ENCODE measurements at regions not wholly inside any gene's neighbourhood (a gene's known extent, or its start where the extent isn't known, plus 50 kb on each side); places are given as distances from the start of the nearest gene placed in this dataset.

- no peak for TF ChIP-seq CTCF (IDR thresholded peaks at IDR 0.05; ENCODE audit: borderline replicate concordance, control extremely low read depth, extremely low read depth, insufficient read depth, missing control alignments)
- in situ Hi-C loops (cut with MboI; ENCODE audit: low sequenced_read_pairs, unreplicated experiment), result no loop called here
- DNase-seq (ENCODE audit: low spot score), result no peak
These were observed 339.7 kb upstream of the HS3ST1 start for GRCh38 chr4:11768251-11768972.

- DNase-seq (ENCODE audit: low spot score), result no peak
These were observed 337.3 kb upstream of the HS3ST1 start for GRCh38 chr4:11765849-11766453.

GRCh38 chr4:11748164-11748872 is 319.6 kb upstream of the HS3ST1 start:
- in situ Hi-C loops (cut with MboI; ENCODE audit: low sequenced_read_pairs, unreplicated experiment), result no loop called here
- no peak for DNase-seq (ENCODE audit: low spot score)
- TF ChIP-seq CTCF (IDR thresholded peaks at IDR 0.05; ENCODE audit: borderline replicate concordance, control extremely low read depth, extremely low read depth, insufficient read depth, missing control alignments), result no peak

More at GRCh38 chr4:11765849-11766453, 337.3 kb upstream of the HS3ST1 start:
- TF ChIP-seq CTCF (IDR thresholded peaks at IDR 0.05; ENCODE audit: borderline replicate concordance, control extremely low read depth, extremely low read depth, insufficient read depth, missing control alignments), result peak; percentile 44
- in situ Hi-C loops (cut with MboI; ENCODE audit: low sequenced_read_pairs, unreplicated experiment), result no loop called here

- in situ Hi-C loops (cut with MboI; ENCODE audit: low sequenced_read_pairs, unreplicated experiment), result no loop called here
- TF ChIP-seq CTCF (IDR thresholded peaks at IDR 0.05; ENCODE audit: borderline replicate concordance, control extremely low read depth, extremely low read depth, insufficient read depth, missing control alignments), result no peak
- DNase-seq (ENCODE audit: low spot score), result no peak
These were observed 318.0 kb upstream of the HS3ST1 start for GRCh38 chr4:11746734-11747133.

GRCh38 chr4:11743976-11744375 is 315.3 kb upstream of the HS3ST1 start:
- in situ Hi-C loops (cut with MboI; ENCODE audit: low sequenced_read_pairs, unreplicated experiment), result no loop called here
- DNase-seq (ENCODE audit: low spot score), result no peak
- TF ChIP-seq CTCF (IDR thresholded peaks at IDR 0.05; ENCODE audit: borderline replicate concordance, control extremely low read depth, extremely low read depth, insufficient read depth, missing control alignments), result no peak

- in situ Hi-C loops (cut with MboI; ENCODE audit: low sequenced_read_pairs, unreplicated experiment), result no loop called here
- TF ChIP-seq CTCF (IDR thresholded peaks at IDR 0.05; ENCODE audit: borderline replicate concordance, control extremely low read depth, extremely low read depth, insufficient read depth, missing control alignments), result no peak
- DNase-seq (ENCODE audit: low spot score), result no peak
These were observed 314.5 kb upstream of the HS3ST1 start for GRCh38 chr4:11743236-11743635.

Measured in GM13976 (cell line).